ENCODE measurements at regions not wholly inside any gene's neighbourhood (a gene's known extent, or its start where the extent isn't known, plus 50 kb on each side); places are given as distances from the start of the nearest gene placed in this dataset.

DNA sequence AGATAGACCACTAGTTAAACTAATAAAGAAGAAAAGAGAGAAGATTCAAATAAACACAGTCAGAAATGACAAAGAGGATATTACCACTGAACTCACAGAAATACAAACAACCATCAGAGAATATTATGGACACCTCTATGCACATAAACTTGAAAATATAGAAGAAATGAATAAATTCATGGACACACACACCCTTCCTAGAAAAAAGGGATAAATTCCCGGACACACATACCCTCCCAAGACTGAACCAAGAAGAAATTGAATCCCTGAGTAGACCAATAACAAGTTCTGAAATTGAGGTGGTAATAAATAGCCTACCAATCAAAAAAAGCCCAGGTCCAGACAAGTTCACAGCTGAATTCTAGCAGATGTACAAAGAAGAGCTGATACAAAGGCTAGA, 187.9 kb downstream of the SEC23A start:
- intact Hi-C loops (cut with DNase I, micrococcal nuclease): no loop called here
- ATAC-seq (no peak), DNase-seq (no peak)

DNA sequence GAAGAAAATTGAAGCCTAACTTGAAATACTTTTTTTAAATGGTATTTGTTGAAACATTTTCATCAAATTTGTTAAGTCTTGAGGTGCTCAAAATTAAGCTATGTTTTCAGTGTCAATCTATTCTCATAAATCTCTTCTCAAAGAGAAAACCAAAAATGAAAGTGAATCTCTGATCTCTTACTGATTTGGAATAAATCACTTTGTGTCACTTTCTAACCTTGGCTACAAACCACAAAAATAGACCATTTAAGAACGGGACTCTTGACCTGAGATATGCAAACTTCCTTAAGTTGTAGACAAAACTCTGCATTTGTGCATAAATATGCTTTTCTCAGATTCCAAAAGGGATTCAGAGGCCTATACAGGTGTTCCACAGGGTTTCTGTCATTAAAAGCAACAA, 192.9 kb downstream of the SEC23A start:
- ATAC-seq (no peak), DNase-seq (no peak)
- intact Hi-C loops (cut with DNase I, micrococcal nuclease): no loop called here

DNA sequence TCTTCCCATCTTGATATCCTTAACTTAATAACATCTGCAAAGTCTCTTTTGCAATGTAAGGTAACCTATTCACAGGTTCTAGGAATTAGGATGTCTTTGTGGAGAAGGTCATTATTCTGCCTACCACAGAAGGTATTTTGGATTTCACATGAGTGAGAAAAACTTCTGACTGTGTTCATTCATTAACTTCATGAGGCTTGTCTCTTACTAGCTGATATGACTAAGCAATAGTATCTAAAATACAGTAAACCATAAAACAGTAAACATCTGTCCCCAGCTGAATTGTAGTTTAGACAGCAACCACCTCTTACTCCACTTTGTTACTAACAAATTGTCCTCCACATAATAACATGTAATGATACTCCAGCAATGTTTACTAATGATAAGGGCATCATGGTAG, 198.1 kb downstream of the SEC23A start:
- intact Hi-C loops (cut with DNase I, micrococcal nuclease): no loop called here
- ATAC-seq (no peak), DNase-seq (no peak)

GRCh38 chr14:38901791-38902190, 201.2 kb downstream of the SEC23A start:
- DNase-seq: no peak
- intact Hi-C loops (cut with DNase I, micrococcal nuclease): no loop called here
- ATAC-seq: no peak

GRCh38 chr14:38900887-38901286, 202.1 kb downstream of the SEC23A start:
- ATAC-seq: no peak
- intact Hi-C loops (cut with DNase I, micrococcal nuclease): no loop called here

GRCh38 chr14:38887696-38888095, 215.3 kb downstream of the SEC23A start:
- DNase-seq: no peak

More at GRCh38 chr14:38900887-38901286, 202.1 kb downstream of the SEC23A start:
- DNase-seq: no peak

GRCh38 chr14:38884109-38884508, 218.9 kb downstream of the SEC23A start:
- intact Hi-C loops (cut with DNase I, micrococcal nuclease): no loop called here
- no peak for DNase-seq
- no peak for ATAC-seq

More at GRCh38 chr14:38887696-38888095, 215.3 kb downstream of the SEC23A start:
- no peak for ATAC-seq
- intact Hi-C loops (cut with DNase I, micrococcal nuclease): no loop called here

DNA sequence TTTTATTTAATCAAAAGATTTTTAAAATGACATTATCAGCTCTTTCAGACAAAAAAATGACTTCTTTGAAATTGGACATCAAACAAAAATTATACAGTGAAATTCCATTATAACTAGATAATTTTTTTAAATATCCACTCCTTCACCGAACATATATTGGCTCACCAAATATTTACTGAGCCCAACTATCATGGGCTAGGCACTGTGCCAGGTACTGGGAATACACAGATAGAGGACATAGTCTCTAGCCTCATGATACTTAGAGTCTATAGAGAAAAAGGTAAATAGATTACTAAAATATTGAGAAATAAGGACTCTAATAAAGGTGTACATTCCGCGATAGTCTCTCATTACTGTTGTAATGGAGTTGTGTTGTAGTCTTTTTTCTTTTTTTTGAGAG, 219.9 kb downstream of the SEC23A start:
- no peak for DNase-seq
- intact Hi-C loops (cut with DNase I, micrococcal nuclease): no loop called here

DNA sequence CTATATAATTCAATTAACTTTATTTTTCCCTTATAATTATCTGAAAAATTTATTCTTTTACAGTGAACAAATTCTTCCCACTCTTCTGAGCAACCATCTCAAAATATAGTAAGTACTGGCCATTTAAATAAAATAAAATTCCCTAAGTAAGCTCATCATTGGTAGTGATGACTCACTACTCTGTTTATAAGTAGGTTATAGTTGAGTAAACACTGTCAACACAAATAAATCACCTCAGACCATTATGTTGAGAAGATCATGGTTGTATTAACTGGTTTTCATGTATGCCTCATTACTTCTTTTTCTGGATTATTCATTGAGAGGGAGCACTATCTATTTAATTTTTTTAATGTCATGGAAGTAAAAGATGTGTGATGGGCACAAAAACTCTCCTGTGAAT, 220.5 kb downstream of the SEC23A start:
- intact Hi-C loops (cut with DNase I, micrococcal nuclease): no loop called here
- no peak for DNase-seq
- no peak for ATAC-seq

More for the DNA sequence above, 219.9 kb downstream of the SEC23A start:
- no peak for ATAC-seq

DNA sequence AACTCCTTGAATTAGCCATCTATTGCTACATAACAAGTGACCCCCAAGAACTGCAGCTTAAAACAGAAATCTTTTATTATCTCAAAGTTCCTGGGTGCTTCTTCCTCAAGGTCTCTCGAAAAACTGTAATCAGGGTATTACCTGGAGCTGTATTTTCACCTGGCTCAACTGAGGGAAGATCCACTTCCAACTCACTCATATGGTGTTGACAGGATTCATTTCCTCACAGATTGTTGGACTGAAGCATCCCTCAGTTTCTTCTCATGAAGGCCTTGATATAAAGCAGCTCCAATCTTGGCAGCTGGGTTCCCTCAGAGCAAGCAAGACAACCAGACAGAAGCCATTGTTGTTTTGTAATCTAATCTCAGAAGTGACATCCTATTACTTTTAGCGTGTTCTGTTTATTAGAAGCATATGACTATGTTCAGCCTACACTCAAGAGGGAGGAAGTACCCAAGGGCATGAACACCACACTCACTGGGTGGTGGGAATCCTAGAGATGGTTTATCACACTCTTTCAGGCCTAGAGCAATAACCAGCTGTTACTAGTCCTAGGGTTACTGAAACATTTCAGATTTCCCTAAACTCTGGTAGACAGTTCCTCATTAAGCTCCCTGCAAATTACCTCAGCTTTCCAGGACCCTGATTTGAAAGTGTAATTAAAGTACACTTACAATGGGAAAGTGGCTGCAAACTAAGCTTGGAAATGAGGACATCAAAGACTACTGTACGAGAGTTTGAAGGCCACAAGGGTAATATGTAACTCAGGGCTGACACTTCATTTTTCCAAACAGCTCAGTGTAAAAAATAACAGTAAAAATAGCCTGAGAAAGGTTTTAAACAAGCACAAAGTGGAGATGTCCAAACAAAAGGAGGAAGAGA, 222.2 kb downstream of the SEC23A start:
- no peak for ATAC-seq
- intact Hi-C loops (cut with DNase I, micrococcal nuclease): no loop called here
- DNase-seq: no peak

DNA sequence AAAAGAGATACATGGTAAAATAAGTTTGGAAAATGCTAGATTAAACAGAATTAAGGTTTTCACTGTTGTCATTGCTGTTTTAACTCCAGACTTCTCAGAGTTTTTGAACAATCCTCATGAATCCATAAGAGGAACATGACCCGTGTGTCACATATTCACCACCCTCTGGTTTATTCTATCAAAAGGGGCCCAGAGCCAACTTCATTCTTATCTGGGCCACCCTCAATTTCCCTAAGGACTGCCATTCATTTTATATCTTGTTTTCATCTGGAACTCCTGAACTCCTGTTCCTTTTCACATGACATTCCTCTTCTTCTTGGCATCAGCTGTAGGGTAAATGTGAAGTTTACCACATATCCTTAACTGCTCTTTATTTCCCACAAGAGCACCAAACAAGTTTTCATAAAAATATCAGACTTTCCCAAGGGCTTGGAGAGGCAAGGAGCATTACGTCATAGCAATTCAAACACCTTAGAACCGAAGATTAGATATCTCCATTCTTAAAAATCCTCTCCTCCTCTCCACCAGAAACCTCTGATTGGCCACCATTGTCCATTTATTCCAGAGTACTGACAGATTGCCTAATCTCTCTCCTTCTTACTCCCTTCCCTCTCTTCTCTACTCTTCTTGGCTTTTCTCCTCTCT, 225.2 kb downstream of the SEC23A start:
- DNase-seq: no peak
- intact Hi-C loops (cut with DNase I, micrococcal nuclease): no loop called here

GRCh38 chr14:38874721-38875120, 228.3 kb downstream of the SEC23A start:
- no peak for ATAC-seq
- intact Hi-C loops (cut with DNase I, micrococcal nuclease): no loop called here

More for the DNA sequence above, 225.2 kb downstream of the SEC23A start:
- ATAC-seq: no peak

GRCh38 chr14:38873941-38874612, 229.0 kb downstream of the SEC23A start:
- DNase-seq: no peak
- ATAC-seq: no peak
- intact Hi-C loops (cut with DNase I, micrococcal nuclease): no loop called here

More at GRCh38 chr14:38874721-38875120, 228.3 kb downstream of the SEC23A start:
- DNase-seq: no peak

- no peak for DNase-seq
- intact Hi-C loops (cut with DNase I, micrococcal nuclease): no loop called here
- ATAC-seq: no peak
Observed at GRCh38 chr14:38870296-38870836, 232.7 kb downstream of the SEC23A start.

- DNase-seq: no peak
- peak; percentile 51 for ATAC-seq
- intact Hi-C loops (cut with DNase I, micrococcal nuclease): loop anchor here in 1 of 2 donors (2.0 kb wide), 1 partner anchor 146 kb away; no protein-coding TSS in a partner anchor
Observed at GRCh38 chr14:38868399-38869290, 234.4 kb downstream of the SEC23A start.

- intact Hi-C loops (cut with DNase I, micrococcal nuclease): loop anchor here in 1 of 2 donors (2.0 kb wide), 1 partner anchor 145 kb away; no protein-coding TSS in a partner anchor
- peak; percentile 88 for ATAC-seq
- DNase-seq: peak; percentile 74 to 84
Observed at GRCh38 chr14:38867561-38868150, 235.4 kb downstream of the SEC23A start.

GRCh38 chr14:38866461-38866860, 236.6 kb downstream of the SEC23A start:
- intact Hi-C loops (cut with DNase I, micrococcal nuclease): no loop called here
- DNase-seq (no peak), ATAC-seq (peak; percentile 80)

DNA sequence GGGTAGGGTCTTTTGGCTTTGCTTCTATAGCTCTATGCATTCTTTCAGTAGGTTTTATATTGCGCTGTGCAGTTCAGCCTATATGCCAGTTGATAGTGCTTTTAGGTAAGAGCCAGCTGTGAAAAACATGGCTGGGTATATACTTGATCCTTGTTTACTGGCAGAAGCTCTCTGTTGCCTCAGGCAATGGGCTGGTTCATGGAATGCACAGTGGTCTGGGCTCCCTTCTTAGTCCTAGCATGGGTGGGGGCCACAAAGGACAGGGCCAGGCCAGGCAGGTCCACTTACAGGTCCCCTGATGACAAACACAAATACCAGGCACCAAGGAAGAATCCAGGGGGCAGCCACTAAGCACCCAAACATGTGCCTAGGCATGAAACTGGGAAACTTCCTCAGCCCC, 240.7 kb downstream of the SEC23A start:
- intact Hi-C loops (cut with DNase I, micrococcal nuclease): no loop called here
- DNase-seq (no peak), ATAC-seq (no peak)
